ENCODE measurements at regions not wholly inside any gene's neighbourhood (a gene's known extent, or its start where the extent isn't known, plus 50 kb on each side); places are given as distances from the start of the nearest gene placed in this dataset.

- peaks cover 12% of the 10 kb centered on the region for H3K27me3 Mint-ChIP-seq
- no peak overlapping the region for H3K4me3 Mint-ChIP-seq
- H3K9me3 Mint-ChIP-seq (ENCODE audit: low read depth) = no peaks in the 10 kb centered on the region
- H3K27ac Mint-ChIP-seq = no peak overlapping the region
- H3K4me1 Mint-ChIP-seq (ENCODE audit: low read depth) = no peaks in the 10 kb centered on the region
- H3K36me3 Mint-ChIP-seq = no peaks in the 10 kb centered on the region
Measured at GRCh38 chr10:44326474-44327030, 58.3 kb downstream of the CXCL12 start.

- no peaks in the 10 kb centered on the region for H3K4me1 Mint-ChIP-seq (ENCODE audit: low read depth)
- H3K4me3 Mint-ChIP-seq = no peak overlapping the region
- H3K27me3 Mint-ChIP-seq = peaks cover 14% of the 10 kb centered on the region
- no peaks in the 10 kb centered on the region for H3K9me3 Mint-ChIP-seq (ENCODE audit: low read depth)
- H3K36me3 Mint-ChIP-seq = no peaks in the 10 kb centered on the region
- H3K27ac Mint-ChIP-seq = no peak overlapping the region
Measured at GRCh38 chr10:44325596-44326307, 59.1 kb downstream of the CXCL12 start.

DNA sequence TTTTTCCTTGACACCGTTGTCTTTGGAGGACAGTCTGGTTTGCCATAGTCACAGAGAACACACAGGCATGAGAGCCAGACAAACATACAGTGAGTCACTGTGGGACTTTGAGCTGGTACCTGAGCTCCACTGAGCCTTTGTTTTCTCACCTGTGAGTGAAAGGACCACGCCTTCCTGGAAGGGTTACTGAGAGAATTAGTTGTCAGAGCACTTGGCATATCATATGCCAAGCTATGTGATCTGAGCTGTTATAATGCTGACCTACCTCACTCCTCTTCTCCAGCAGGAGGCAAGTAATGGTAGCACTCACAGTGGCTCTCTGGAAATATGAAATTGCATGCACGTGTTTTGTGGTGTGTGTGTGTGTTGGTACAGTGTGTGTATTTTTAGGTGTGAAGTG is 59.7 kb downstream of the CXCL12 start:
- Mint-ChIP-seq H3K27me3 (peaks cover 16% of the 10 kb centered on the region), H3K4me1 (ENCODE audit: low read depth) (no peaks in the 10 kb centered on the region), H3K9me3 (ENCODE audit: low read depth) (no peaks in the 10 kb centered on the region)

GRCh38 chr10:44323838-44324237 is 61.1 kb downstream of the CXCL12 start:
- H3K4me1 Mint-ChIP-seq (ENCODE audit: low read depth) = no peaks in the 10 kb centered on the region
- no peaks in the 10 kb centered on the region for H3K36me3 Mint-ChIP-seq
- no peaks in the 10 kb centered on the region for H3K9me3 Mint-ChIP-seq (ENCODE audit: low read depth)
- no peak overlapping the region for H3K27ac Mint-ChIP-seq
- peaks cover 18% of the 10 kb centered on the region for H3K27me3 Mint-ChIP-seq
- no peak overlapping the region for H3K4me3 Mint-ChIP-seq

More for the DNA sequence above, 59.7 kb downstream of the CXCL12 start:
- Mint-ChIP-seq H3K36me3 (no peaks in the 10 kb centered on the region), H3K27ac (no peak overlapping the region), H3K4me3 (no peak overlapping the region)

DNA sequence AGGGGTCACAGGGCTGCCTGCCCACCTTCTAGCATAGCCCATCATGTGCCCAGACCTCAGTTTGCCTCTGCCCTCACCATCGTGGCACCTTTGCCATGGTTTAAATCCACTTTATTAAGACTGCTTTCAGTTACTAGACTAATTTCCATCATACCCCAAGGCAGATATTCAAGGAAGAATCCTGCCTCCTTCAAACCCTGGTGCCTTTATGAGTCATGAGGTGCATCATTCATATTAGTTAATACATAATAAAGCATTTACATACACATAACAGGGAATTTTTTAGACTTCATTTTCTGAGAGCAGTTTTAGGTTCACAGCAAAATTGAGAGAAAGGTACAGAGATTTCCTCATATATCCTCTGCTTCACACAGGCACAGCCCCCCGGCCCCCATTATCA is 62.8 kb downstream of the CXCL12 start:
- H3K36me3 Mint-ChIP-seq = no peaks in the 10 kb centered on the region
- H3K27me3 Mint-ChIP-seq = peaks cover 19% of the 10 kb centered on the region
- H3K27ac Mint-ChIP-seq = no peak overlapping the region
- H3K4me3 Mint-ChIP-seq = no peak overlapping the region
- H3K9me3 Mint-ChIP-seq (ENCODE audit: low read depth) = no peaks in the 10 kb centered on the region
- H3K4me1 Mint-ChIP-seq (ENCODE audit: low read depth) = no peaks in the 10 kb centered on the region

DNA sequence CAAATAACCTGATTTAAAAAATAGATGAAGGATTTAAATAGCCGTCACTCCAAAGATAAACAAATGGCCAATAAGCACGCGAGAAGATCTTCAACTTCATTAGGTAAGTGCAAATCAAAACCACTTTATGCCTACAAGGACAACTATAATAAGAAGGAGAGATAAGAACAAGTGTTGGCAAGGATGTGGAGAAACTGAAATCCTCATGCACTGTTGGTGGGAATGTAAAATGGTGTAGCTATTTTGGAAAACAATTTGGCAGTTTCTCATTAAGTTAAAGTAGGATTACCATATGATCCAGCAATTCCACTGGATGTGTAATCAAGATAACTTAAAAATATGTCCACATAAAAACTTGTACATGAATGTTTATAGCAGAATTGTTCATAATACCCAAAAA is 64.1 kb downstream of the CXCL12 start:
- Mint-ChIP-seq H3K4me3 (no peak overlapping the region), H3K27ac (no peak overlapping the region), H3K27me3 (peaks cover 15% of the 10 kb centered on the region), H3K9me3 (ENCODE audit: low read depth) (no peaks in the 10 kb centered on the region), H3K4me1 (ENCODE audit: low read depth) (no peaks in the 10 kb centered on the region), H3K36me3 (no peaks in the 10 kb centered on the region)

DNA sequence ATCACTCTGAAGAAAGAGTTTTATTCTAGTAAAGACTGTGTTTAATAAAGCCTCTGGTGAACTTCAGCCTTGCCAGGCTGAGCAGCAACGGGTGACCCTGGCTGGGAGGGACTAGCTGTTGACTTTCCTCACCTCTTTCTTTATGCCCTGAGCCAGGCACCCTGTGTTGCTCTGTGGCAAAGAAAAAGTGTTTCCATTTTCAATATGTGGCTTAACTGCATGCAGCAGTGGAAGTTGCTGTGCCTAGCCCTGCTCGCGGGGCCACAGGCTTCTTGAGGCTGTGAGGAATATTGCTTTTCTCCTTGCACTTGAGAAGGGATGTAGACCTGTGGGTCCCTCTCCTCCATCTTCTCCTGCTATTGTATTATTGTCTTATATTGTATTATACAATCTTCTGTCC is 67.0 kb downstream of the CXCL12 start:
- peaks cover 20% of the 10 kb centered on the region for H3K27me3 Mint-ChIP-seq
- no peaks in the 10 kb centered on the region for H3K36me3 Mint-ChIP-seq
- H3K4me1 Mint-ChIP-seq (ENCODE audit: low read depth) = no peaks in the 10 kb centered on the region
- H3K27ac Mint-ChIP-seq = no peak overlapping the region
- H3K4me3 Mint-ChIP-seq = no peak overlapping the region
- H3K9me3 Mint-ChIP-seq (ENCODE audit: low read depth) = no peaks in the 10 kb centered on the region

DNA sequence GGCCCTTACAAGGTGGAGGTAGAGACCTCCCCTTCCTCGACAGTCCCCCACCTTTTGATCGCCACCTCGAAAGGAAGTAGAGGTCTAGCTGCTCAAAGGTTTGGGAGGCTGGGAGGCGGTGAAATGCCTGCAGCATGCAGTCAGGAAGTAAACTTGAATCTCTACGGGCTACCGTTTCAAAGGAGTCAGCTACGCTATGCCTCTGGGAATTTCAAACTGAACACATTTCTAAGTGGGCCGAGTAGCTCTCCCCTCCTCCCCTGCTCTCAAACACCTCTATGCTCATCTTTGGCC is 68.0 kb downstream of the CXCL12 start:
- H3K4me3 Mint-ChIP-seq = no peak overlapping the region
- H3K27ac Mint-ChIP-seq = no peak overlapping the region
- H3K9me3 Mint-ChIP-seq (ENCODE audit: low read depth) = no peaks in the 10 kb centered on the region
- H3K36me3 Mint-ChIP-seq = no peaks in the 10 kb centered on the region
- peaks cover 14% of the 10 kb centered on the region for H3K27me3 Mint-ChIP-seq
- H3K4me1 Mint-ChIP-seq (ENCODE audit: low read depth) = no peaks in the 10 kb centered on the region

GRCh38 chr10:44316187-44316921 is 68.5 kb downstream of the CXCL12 start:
- peaks cover 16% of the 10 kb centered on the region for H3K27me3 Mint-ChIP-seq
- H3K4me1 Mint-ChIP-seq (ENCODE audit: low read depth) = peaks cover 2% of the 10 kb centered on the region
- H3K4me3 Mint-ChIP-seq = no peak overlapping the region
- no peaks in the 10 kb centered on the region for H3K36me3 Mint-ChIP-seq
- H3K27ac Mint-ChIP-seq = no peak overlapping the region
- no peaks in the 10 kb centered on the region for H3K9me3 Mint-ChIP-seq (ENCODE audit: low read depth)

GRCh38 chr10:44314802-44315460 is 70.0 kb downstream of the CXCL12 start:
- Mint-ChIP-seq H3K4me1 (ENCODE audit: low read depth) (peaks cover 9% of the 10 kb centered on the region), H3K27me3 (peaks cover 18% of the 10 kb centered on the region), H3K27ac (no peak overlapping the region), H3K4me3 (no peak overlapping the region), H3K9me3 (ENCODE audit: low read depth) (no peaks in the 10 kb centered on the region), H3K36me3 (no peaks in the 10 kb centered on the region)

DNA sequence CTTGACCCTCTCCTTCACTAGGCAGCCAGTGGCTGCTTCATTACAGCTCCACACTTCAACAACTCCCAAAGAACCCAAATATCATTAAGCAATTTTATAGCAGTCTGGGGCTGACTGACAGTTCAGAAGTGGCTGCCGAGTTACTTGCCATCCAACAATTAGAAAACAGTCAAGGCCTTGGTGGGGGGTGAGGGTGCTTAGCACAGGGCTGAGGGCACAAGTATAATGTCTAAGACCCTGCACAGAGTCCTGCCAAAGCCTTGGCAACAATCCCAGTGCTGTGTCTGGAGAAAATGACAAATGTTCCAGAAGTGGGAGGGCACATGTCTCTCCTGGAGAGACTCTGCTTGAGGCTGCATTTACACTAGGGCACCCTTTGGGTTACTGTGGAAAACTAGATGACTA is 71.1 kb downstream of the CXCL12 start:
- peaks cover 16% of the 10 kb centered on the region for H3K27me3 Mint-ChIP-seq
- no peaks in the 10 kb centered on the region for H3K36me3 Mint-ChIP-seq
- H3K27ac Mint-ChIP-seq = no peak overlapping the region
- H3K9me3 Mint-ChIP-seq (ENCODE audit: low read depth) = no peaks in the 10 kb centered on the region
- H3K4me3 Mint-ChIP-seq = no peak overlapping the region
- peaks cover 9% of the 10 kb centered on the region for H3K4me1 Mint-ChIP-seq (ENCODE audit: low read depth)

- peaks cover 16% of the 10 kb centered on the region for H3K27me3 Mint-ChIP-seq
- peaks cover 9% of the 10 kb centered on the region for H3K4me1 Mint-ChIP-seq (ENCODE audit: low read depth)
- H3K9me3 Mint-ChIP-seq (ENCODE audit: low read depth) = no peaks in the 10 kb centered on the region
- H3K4me3 Mint-ChIP-seq = no peak overlapping the region
- no peaks in the 10 kb centered on the region for H3K36me3 Mint-ChIP-seq
- no peak overlapping the region for H3K27ac Mint-ChIP-seq
Measured at GRCh38 chr10:44312401-44312800, 72.5 kb downstream of the CXCL12 start.

- peaks cover 14% of the 10 kb centered on the region for H3K27me3 Mint-ChIP-seq
- H3K9me3 Mint-ChIP-seq (ENCODE audit: low read depth) = peaks cover 1% of the 10 kb centered on the region
- no peaks in the 10 kb centered on the region for H3K36me3 Mint-ChIP-seq
- H3K27ac Mint-ChIP-seq = no peak overlapping the region
- peaks cover 9% of the 10 kb centered on the region for H3K4me1 Mint-ChIP-seq (ENCODE audit: low read depth)
- peak overlapping the region; percentile 72 for H3K4me3 Mint-ChIP-seq
Measured at GRCh38 chr10:44311563-44312051, 73.3 kb downstream of the CXCL12 start.

DNA sequence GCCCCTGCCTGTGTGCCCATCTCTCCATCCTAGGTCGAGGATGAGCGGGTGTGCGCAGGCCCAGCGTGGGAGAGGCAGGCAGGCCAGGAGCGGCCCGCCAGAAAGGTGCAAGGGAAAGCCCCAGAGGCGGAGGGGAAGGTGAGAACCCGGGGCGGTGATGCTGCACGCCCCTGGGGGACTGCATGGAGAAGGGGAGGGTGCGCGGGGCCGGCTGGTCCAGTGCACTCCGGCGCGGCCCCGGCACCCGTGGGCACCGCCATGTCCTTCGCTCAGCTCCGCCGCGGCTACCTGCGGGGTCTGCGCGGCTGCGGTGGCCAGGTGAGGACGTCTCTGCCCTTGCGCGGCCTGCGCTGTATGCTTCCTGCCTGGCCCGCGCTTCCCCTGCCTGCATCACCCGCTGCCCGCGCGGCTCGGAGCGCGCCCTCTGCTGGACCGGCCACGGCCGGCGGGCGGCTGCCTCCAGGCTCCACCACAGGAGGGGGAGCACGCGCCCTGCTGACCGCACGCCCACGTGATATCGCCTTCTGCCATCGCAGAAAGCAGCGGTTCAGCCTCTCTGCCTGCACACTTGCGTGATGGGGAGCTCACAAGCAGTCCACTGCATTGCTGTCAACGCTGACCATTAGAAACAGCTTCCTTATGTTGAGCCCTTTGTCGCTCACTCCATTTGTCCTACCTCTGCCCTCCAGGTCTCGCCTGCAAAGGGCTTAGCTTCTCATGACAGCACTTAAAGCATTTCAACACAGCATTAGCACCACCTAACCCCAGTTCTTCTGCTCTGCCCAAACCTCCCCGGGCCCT is 73.9 kb downstream of the CXCL12 start:
- peaks cover 14% of the 10 kb centered on the region for H3K27me3 Mint-ChIP-seq
- H3K4me3 Mint-ChIP-seq = peak overlapping the region; percentile 72
- no peaks in the 10 kb centered on the region for H3K36me3 Mint-ChIP-seq
- peaks cover 5% of the 10 kb centered on the region for H3K9me3 Mint-ChIP-seq (ENCODE audit: low read depth)
- H3K27ac Mint-ChIP-seq = no peak overlapping the region
- peaks cover 11% of the 10 kb centered on the region for H3K4me1 Mint-ChIP-seq (ENCODE audit: low read depth)

All from activated naive CD8-positive, alpha-beta T cell (primary cell).